HG03045 (cell line): ENCODE measurements at regions not wholly inside any gene's neighbourhood (a gene's known extent, or its start where the extent isn't known, plus 50 kb on each side); places are given as distances from the start of the nearest gene placed in this dataset.

Experiments
- ATAC-seq: cut with Tn5 transposase; IDR thresholded peaks from one replicate; pipeline ENCODE4 v1.9.1; 2021; ENCODE audit warnings: mild to moderate bottlenecking, moderate library complexity; ENCODE audit not compliant: unreplicated experiment

GRCh38 chr4:156252358-156252921, 298.8 kb upstream of the CTSO start:
- ATAC-seq = no peak

- no peak for ATAC-seq
These were observed 297.9 kb upstream of the CTSO start for GRCh38 chr4:156251373-156252065.

- no peak for ATAC-seq
These were observed 295.3 kb upstream of the CTSO start for GRCh38 chr4:156248917-156249316.

GRCh38 chr4:156247470-156247869, 293.8 kb upstream of the CTSO start:
- ATAC-seq = no peak

- ATAC-seq = no peak
These were observed 289.3 kb upstream of the CTSO start for GRCh38 chr4:156243015-156243414.

GRCh38 chr4:156242390-156242789, 288.7 kb upstream of the CTSO start:
- ATAC-seq = no peak

GRCh38 chr4:156241896-156242295, 288.2 kb upstream of the CTSO start:
- no peak for ATAC-seq

GRCh38 chr4:156238171-156238570, 284.5 kb upstream of the CTSO start:
- no peak for ATAC-seq

- ATAC-seq = no peak
These were observed 283.6 kb upstream of the CTSO start for GRCh38 chr4:156237231-156237630.

GRCh38 chr4:156230176-156230575, 276.5 kb upstream of the CTSO start:
- ATAC-seq = no peak

- ATAC-seq = no peak
These were observed 275.0 kb upstream of the CTSO start for GRCh38 chr4:156228676-156229075.

- no peak for ATAC-seq
These were observed 273.7 kb upstream of the CTSO start for GRCh38 chr4:156227321-156227720.

- ATAC-seq = no peak
These were observed 270.3 kb upstream of the CTSO start for GRCh38 chr4:156223985-156224384.

- no peak for ATAC-seq
These were observed 263.6 kb upstream of the CTSO start for GRCh38 chr4:156217236-156217635.

GRCh38 chr4:156201050-156201449, 247.4 kb upstream of the CTSO start:
- peak; percentile 68 for ATAC-seq

- no peak for ATAC-seq
These were observed 244.8 kb upstream of the CTSO start for GRCh38 chr4:156198511-156198910.

GRCh38 chr4:156197216-156197615, 243.6 kb upstream of the CTSO start:
- no peak for ATAC-seq

GRCh38 chr4:156196722-156197121, 243.1 kb upstream of the CTSO start:
- ATAC-seq = no peak

GRCh38 chr4:156195914-156196313, 242.2 kb upstream of the CTSO start:
- ATAC-seq = peak; percentile 79

- ATAC-seq = no peak
These were observed 241.2 kb upstream of the CTSO start for GRCh38 chr4:156194896-156195295.

GRCh38 chr4:156193800-156194199, 240.1 kb upstream of the CTSO start:
- no peak for ATAC-seq

- no peak for ATAC-seq
These were observed 239.4 kb upstream of the CTSO start for GRCh38 chr4:156193106-156193505.

- ATAC-seq = no peak
These were observed 238.4 kb upstream of the CTSO start for GRCh38 chr4:156192033-156192432.
